GM13976 (cell line): ENCODE measurements at regions not wholly inside any gene's neighbourhood (a gene's known extent, or its start where the extent isn't known, plus 50 kb on each side); places are given as distances from the start of the nearest gene placed in this dataset.

ENCODE experiments used
- DNase-seq: peaks from one replicate; pipeline ENCODE4 v3.0.0; 2012; ENCODE audit warnings: low spot score
- CTCF ChIP-seq: IDR thresholded peaks from 2 replicates; pipeline ENCODE4 v1.5.1; 2012; ENCODE audit warnings: borderline replicate concordance, mild to moderate bottlenecking; ENCODE audit not compliant: insufficient read depth; ENCODE audit errors: extremely low read depth, missing control alignments, control extremely low read depth
- in situ Hi-C: fragments of 300-500 bp; cut with MboI; formaldehyde crosslinking; loops from one replicate; pipeline ENCODE4 v1.12.0; 2022; ENCODE audit warnings: low sequenced_read_pairs, mixed read lengths, inconsistent platforms; ENCODE audit not compliant: unreplicated experiment

GRCh38 chr16:86442703-86443102, 67.6 kb upstream of the FOXF1 start:
- TF ChIP-seq CTCF: no peak
- no peak for DNase-seq
- in situ Hi-C loops: no loop called here

- no peak for TF ChIP-seq CTCF
- no peak for DNase-seq
- in situ Hi-C loops: no loop called here
These were observed 66.7 kb upstream of the FOXF1 start for GRCh38 chr16:86443508-86444147.

- in situ Hi-C loops: no loop called here
- no peak for TF ChIP-seq CTCF
- no peak for DNase-seq
These were observed 66.1 kb upstream of the FOXF1 start for GRCh38 chr16:86444261-86444660.

- in situ Hi-C loops: no loop called here
- DNase-seq: no peak
- TF ChIP-seq CTCF: no peak
These were observed 65.7 kb upstream of the FOXF1 start for GRCh38 chr16:86444661-86445060.

- no peak for DNase-seq
- in situ Hi-C loops: no loop called here
- no peak for TF ChIP-seq CTCF
These were observed 64.0 kb upstream of the FOXF1 start for GRCh38 chr16:86446279-86446678.

- no peak for DNase-seq
- no peak for TF ChIP-seq CTCF
- in situ Hi-C loops: no loop called here
These were observed 63.1 kb upstream of the FOXF1 start for GRCh38 chr16:86447228-86447627.

GRCh38 chr16:86448306-86448890, 61.9 kb upstream of the FOXF1 start:
- DNase-seq: no peak
- in situ Hi-C loops: no loop called here
- TF ChIP-seq CTCF: no peak
